HG03558 (cell line): ENCODE measurements at regions not wholly inside any gene's neighbourhood (a gene's known extent, or its start where the extent isn't known, plus 50 kb on each side); places are given as distances from the start of the nearest gene placed in this dataset.

Experiments
- ATAC-seq: cut with Tn5 transposase; IDR thresholded peaks from one replicate; pipeline ENCODE4 v1.9.1; 2021; ENCODE audit warnings: moderate number of reproducible peaks; ENCODE audit not compliant: unreplicated experiment; ENCODE audit errors: extremely low read depth

GRCh38 chr7:17506596-17506995 lies 208.1 kb downstream of the AHR start:
- no peak for ATAC-seq

- no peak for ATAC-seq
Measured at GRCh38 chr7:17507717-17508116, 209.3 kb downstream of the AHR start.

GRCh38 chr7:17512181-17512675 lies 213.8 kb downstream of the AHR start:
- ATAC-seq: no peak

GRCh38 chr7:17516771-17517170 lies 218.3 kb downstream of the AHR start:
- ATAC-seq: no peak

GRCh38 chr7:17520941-17521340 lies 222.5 kb downstream of the AHR start:
- no peak for ATAC-seq

- no peak for ATAC-seq
Measured at GRCh38 chr7:17521437-17521836, 223.0 kb downstream of the AHR start.

GRCh38 chr7:17523813-17524739 lies 225.6 kb downstream of the AHR start:
- no peak for ATAC-seq

GRCh38 chr7:17524746-17525145 lies 226.3 kb downstream of the AHR start:
- no peak for ATAC-seq

- no peak for ATAC-seq
Measured at GRCh38 chr7:17526621-17527020, 228.2 kb downstream of the AHR start.

- ATAC-seq: no peak
Measured at GRCh38 chr7:17528636-17529035, 230.2 kb downstream of the AHR start.

- no peak for ATAC-seq
Measured at GRCh38 chr7:17530244-17530643, 231.8 kb downstream of the AHR start.

- no peak for ATAC-seq
Measured at GRCh38 chr7:17530741-17531421, 232.4 kb downstream of the AHR start.

- ATAC-seq: no peak
Measured at GRCh38 chr7:17532861-17533404, 234.5 kb downstream of the AHR start.

- no peak for ATAC-seq
Measured at GRCh38 chr7:17534348-17534747, 235.9 kb downstream of the AHR start.

- ATAC-seq: no peak
Measured at GRCh38 chr7:17535776-17536175, 237.3 kb downstream of the AHR start.

GRCh38 chr7:17544401-17544800 lies 245.9 kb downstream of the AHR start:
- ATAC-seq: no peak

GRCh38 chr7:17545348-17545747 lies 246.9 kb downstream of the AHR start:
- ATAC-seq: no peak

GRCh38 chr7:17546189-17546588 lies 247.7 kb downstream of the AHR start:
- no peak for ATAC-seq

GRCh38 chr7:17546592-17546991 lies 248.1 kb downstream of the AHR start:
- no peak for ATAC-seq

- no peak for ATAC-seq
Measured at GRCh38 chr7:17548014-17548653, 249.7 kb downstream of the AHR start.

- ATAC-seq: no peak
Measured at GRCh38 chr7:17549406-17549805, 251.0 kb downstream of the AHR start.
